VCaP (cell line): ENCODE measurements at regions not wholly inside any gene's neighbourhood (a gene's known extent, or its start where the extent isn't known, plus 50 kb on each side); places are given as distances from the start of the nearest gene placed in this dataset.

Source experiments
- H3K27ac ChIP-seq: fragments of 450-650 bp; 2 replicates; pipeline ENCODE4 v1.5.1; 2017
- TF ChIP-seq, protein P1 (sequence below): fragments of 450-650 bp; conservative IDR thresholded peaks from 2 replicates; pipeline ENCODE4 v1.5.1; 2017; ENCODE audit warnings: mild to moderate bottlenecking, moderate library complexity

DNA sequence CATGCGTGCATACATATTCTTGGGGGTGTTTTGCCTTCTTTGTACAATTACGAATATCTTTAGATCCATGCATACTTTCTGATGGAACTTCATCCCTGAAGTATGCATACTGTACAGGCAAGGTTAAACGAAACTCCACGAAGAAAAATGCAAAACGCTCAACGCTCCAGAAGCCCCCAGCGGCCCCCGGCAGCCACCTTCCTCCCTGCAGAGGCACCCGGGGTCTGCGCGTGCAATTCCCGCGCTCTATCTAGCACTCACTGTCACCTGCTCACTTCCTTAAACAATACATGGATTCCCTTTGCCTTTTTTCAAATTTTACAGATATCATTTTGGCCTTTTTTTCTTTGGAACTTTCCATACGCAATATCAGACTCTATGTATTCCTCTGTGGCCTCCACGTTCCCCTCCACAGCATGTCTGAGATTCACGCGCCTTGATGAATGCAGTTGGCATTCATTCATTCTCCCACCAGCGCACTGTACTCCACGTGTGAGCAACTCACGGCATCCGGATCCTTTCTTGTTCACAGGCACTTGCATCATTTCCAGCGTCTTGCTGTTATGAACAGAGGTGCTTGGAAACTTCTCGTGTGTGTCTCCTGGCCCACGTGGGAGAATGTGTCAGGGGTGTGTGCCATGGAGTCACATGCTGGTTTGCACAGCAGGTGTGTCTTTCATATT lies 214.3 kb downstream of the CTTN start:
- H3K27ac ChIP-seq: no peak overlapping the region
- TF ChIP-seq, protein P1, sequence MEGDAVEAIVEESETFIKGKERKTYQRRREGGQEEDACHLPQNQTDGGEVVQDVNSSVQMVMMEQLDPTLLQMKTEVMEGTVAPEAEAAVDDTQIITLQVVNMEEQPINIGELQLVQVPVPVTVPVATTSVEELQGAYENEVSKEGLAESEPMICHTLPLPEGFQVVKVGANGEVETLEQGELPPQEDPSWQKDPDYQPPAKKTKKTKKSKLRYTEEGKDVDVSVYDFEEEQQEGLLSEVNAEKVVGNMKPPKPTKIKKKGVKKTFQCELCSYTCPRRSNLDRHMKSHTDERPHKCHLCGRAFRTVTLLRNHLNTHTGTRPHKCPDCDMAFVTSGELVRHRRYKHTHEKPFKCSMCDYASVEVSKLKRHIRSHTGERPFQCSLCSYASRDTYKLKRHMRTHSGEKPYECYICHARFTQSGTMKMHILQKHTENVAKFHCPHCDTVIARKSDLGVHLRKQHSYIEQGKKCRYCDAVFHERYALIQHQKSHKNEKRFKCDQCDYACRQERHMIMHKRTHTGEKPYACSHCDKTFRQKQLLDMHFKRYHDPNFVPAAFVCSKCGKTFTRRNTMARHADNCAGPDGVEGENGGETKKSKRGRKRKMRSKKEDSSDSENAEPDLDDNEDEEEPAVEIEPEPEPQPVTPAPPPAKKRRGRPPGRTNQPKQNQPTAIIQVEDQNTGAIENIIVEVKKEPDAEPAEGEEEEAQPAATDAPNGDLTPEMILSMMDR: no peak

DNA sequence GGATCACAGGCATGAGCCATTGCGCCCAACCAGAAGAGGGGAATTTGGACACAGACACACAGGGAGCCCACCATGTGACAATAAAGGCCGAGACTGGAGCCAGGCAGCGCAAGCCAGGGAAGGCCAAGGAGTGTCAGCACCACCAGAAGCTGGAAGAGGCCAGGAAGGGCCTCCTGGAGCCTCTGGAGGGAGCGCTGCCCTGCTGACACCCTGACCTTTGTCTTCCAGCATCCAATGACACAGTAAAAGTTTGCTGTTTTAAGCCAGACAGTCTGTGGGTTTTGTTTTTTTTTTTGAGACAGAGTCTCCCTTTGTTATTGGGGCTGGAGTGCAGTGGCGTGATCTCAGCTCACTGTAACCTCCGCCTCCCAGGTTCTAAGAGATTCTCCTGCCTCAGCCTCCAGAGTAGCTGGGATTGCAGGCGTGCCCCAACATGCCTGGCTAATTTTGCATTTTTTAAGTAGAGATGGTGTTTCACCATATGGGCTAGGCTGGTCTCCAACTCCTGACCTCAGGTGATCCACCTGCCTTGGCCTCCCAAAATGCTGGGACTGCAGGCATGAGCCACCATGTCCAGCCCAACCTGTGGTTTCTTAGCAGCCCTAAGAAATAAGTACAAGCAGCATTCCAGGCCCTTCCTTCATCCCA lies 215.8 kb downstream of the CTTN start:
- TF ChIP-seq, protein P1: no peak
- no peak overlapping the region for H3K27ac ChIP-seq

DNA sequence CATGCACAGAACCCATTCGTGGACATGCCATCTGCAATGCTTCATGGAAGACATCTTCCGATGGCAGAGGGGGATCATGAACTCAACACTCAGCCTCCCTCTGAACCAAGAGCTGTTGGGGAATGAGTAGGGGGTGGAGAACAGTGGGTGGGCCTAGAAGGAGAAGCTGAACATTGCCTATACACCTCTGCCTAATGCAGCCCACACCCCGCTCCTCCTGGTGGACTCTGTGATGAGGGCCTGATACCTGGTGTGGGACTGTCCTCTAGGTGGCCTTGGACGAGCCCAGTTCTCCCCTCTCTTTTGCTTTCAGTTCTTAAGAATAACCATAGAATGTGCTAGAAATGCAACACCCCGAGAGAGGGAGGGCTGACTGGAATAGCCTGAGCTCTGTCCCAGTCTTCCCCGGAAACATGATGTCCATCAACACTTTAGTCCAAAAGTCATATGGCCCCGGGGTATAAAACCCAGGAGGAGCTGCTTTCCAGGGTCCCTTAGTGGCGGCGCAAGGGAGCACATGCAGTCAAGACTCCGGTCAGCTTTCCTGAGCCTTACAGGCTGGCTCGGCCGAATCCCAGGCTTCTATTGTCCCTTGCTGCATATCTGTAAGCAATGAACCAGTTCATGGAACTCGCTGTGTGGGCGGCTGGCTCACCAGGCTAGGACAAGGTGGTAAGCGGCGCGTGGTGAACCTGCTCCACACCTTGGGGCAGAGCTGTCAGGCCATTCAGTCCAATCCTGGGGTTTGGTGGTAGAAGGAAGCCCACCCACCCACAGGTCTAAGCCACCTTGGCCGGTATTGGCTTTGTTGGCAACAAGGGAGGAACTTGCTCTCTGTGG lies 216.9 kb downstream of the CTTN start:
- H3K27ac ChIP-seq: no peak overlapping the region
- TF ChIP-seq, protein P1: no peak

DNA sequence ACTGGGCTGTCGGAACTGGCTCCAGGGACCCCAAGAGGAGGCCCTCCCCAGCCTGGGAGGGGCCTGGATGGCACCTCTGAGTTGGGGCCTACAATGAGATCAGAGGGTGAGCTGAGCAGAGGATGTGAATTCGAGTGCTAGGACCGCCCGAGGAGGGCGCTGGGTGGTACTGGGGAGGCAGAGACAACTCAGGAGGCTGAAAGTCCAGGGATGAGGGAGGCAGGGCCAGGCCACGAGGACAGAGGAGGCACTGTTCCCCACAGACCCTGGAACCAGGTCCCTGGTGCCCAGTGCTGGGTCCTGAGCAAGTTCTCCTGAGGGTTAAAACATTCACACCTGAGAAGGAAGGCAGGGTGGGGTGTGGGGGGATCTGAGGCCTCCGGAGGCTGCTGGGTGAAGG lies 218.0 kb downstream of the CTTN start:
- TF ChIP-seq, protein P1: no peak
- no peak overlapping the region for H3K27ac ChIP-seq

DNA sequence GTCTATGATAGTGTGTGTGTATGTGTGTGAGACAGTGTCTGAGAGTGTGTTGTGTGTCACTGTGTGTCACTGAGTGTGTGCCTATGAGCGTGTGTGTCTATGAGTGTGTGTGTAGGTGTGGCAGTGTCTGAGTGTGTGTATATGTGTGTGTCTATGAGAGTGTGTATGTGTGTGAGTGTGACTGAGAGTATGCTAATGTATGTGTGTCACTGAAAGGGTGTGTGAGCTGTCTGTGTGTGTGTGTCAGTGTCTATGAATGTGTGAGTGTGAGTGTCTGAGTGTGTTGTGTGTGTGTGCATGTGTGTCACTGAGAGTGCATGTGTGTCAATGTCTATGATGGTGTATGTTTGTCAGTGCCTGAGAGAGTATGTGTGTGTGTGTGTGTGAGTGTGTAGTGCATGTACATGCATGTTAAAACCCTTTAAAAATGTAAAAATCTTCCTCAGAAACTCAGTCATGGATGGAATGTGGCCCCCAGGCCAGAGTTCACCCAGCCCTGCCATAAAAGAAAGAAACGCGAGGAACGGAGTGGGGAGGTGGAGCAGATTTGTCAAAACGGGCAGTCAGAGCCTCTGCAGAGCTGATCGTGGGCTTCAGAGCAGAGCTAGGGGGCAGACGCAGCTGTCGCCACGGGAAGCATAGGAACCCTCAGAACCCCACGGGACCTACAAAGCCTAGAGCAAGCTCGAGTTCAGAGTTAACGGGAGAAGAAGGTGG lies 218.8 kb downstream of the CTTN start:
- H3K27ac ChIP-seq: no peak overlapping the region

DNA sequence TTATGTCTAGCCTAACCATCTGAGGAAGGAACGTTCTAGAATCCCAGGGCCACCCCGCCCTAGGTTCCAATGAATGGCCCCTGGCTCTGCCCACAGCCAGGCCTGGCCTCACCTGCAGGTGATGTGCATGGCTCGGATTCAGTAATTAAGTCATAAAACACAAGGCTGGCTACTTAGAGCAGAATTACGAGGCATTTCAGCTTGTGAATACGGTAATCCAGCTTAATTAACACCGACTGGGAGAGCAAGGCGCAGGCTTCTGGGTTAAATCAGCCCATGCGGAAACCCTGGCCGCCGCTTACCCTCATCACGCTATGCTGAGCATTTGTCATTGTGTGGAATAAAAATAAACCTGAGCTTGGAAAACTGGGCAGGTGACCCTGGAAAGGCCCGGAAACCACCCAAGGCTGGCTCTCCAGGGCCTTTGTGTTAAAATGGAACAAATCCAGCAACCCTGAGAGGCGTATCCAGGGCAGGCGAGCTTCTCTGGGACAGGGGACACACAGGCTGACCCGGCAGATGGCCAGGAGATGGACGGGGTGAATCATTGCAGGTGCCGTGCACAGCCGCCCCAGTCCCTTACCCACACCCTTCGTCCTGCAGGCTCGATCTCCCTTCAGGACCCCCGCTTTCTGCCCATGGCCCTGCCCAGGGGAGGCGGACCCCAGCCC lies 220.2 kb downstream of the CTTN start:
- TF ChIP-seq, protein P1: no peak
- H3K27ac ChIP-seq: no peak overlapping the region

More for the DNA sequence above, 218.8 kb downstream of the CTTN start:
- TF ChIP-seq, protein P1: no peak
